H1 (cell line): ENCODE measurements at regions not wholly inside any gene's neighbourhood (a gene's known extent, or its start where the extent isn't known, plus 50 kb on each side); places are given as distances from the start of the nearest gene placed in this dataset.

Experiments
- CHD1 ChIP-seq: IDR thresholded peaks from 2 replicates; pipeline ENCODE4 v1.6.1; 2012; ENCODE audit warnings: low read depth, low read length, improper control_type of control experiment
- CTCF ChIP-seq, 3 experiments: IDR thresholded peaks; 1 replicate in 2 of 3; 2 replicates in 1 of 3; pipeline versions ENCODE4 v1.5.1 to v1.6.1; 2011; ENCODE audit warnings: low read length in 3 of 3, mild to moderate bottlenecking in 3 of 3, inconsistent platforms in 2 of 3, low read depth in 1 of 3, moderate library complexity in 1 of 3; ENCODE audit not compliant: insufficient read depth in 1 of 3; ENCODE audit errors: control extremely low read depth in 1 of 3
- E2F6 ChIP-seq: IDR thresholded peaks from 2 replicates; pipeline ENCODE4 v1.6.1; 2012; ENCODE audit warnings: inconsistent platforms
- FOSL1 ChIP-seq: IDR thresholded peaks from 2 replicates; pipeline ENCODE4 v1.6.1; 2011; ENCODE audit warnings: mild to moderate bottlenecking, low read depth, low read length, moderate library complexity; ENCODE audit not compliant: insufficient read depth
- GABPA ChIP-seq: IDR thresholded peaks from 2 replicates; pipeline ENCODE4 v1.6.1; 2011; ENCODE audit warnings: mild to moderate bottlenecking, low read length, moderate library complexity, borderline replicate concordance; ENCODE audit not compliant: insufficient read depth
- HDAC6 ChIP-seq: IDR thresholded peaks from one replicate; pipeline ENCODE4 v1.7.1; 2012; ENCODE audit warnings: low read depth, mild to moderate bottlenecking, inconsistent platforms, low read length, moderate library complexity
- MAX ChIP-seq: IDR thresholded peaks from 2 replicates; pipeline ENCODE4 v1.6.1; 2012; ENCODE audit warnings: inconsistent platforms
- POLR2AphosphoS5 ChIP-seq: IDR thresholded peaks from 2 replicates; pipeline ENCODE4 v1.6.1; 2011; ENCODE audit warnings: low read depth, low read length
- RAD21 ChIP-seq, 2 experiments: IDR thresholded peaks in 1 of 2; conservative IDR thresholded peaks in 1 of 2; 2 replicates each; pipeline ENCODE4 v1.6.1; 2011; ENCODE audit warnings: low read depth in 2 of 2, low read length in 2 of 2, improper control_type of control experiment in 1 of 2, inconsistent platforms in 1 of 2, mild to moderate bottlenecking in 1 of 2, moderate library complexity in 1 of 2
- RFX5 ChIP-seq: IDR thresholded peaks from 2 replicates; pipeline ENCODE4 v1.6.1; 2011; ENCODE audit warnings: low read depth, low read length, improper control_type of control experiment, borderline replicate concordance
- USF2 ChIP-seq: IDR thresholded peaks from 2 replicates; pipeline ENCODE4 v1.6.1; 2011; ENCODE audit warnings: low read length, improper control_type of control experiment
- YY1 ChIP-seq: IDR thresholded peaks from 2 replicates; pipeline ENCODE4 v1.6.1; 2011; ENCODE audit warnings: low read depth, mild to moderate bottlenecking, low read length

- TF ChIP-seq HDAC6 (no peak), GABPA (no peak), YY1 (no peak), RAD21 (IDR thresholded peaks at IDR 0.05 in 1 of 2, conservative IDR thresholded peaks at IDR 0.05 in 1 of 2; ENCODE audit: low read depth in 2 of 2, low read length in 2 of 2) (no peak), CTCF (IDR thresholded peaks at IDR 0.05; ENCODE audit: control extremely low read depth in 1 of 3, insufficient read depth in 1 of 3, low read depth in 1 of 3, low read length in 3 of 3) (no peak), CHD1 (no peak), MAX (no peak), RFX5 (no peak), USF2 (no peak), FOSL1 (no peak), POLR2AphosphoS5 (no peak), E2F6 (no peak)
Observed at GRCh38 chr10:65660006-65660405, 1265.8 kb upstream of the LRRTM3 start.
